H1 (cell line): ENCODE measurements at regions not wholly inside any gene's neighbourhood (a gene's known extent, or its start where the extent isn't known, plus 50 kb on each side); places are given as distances from the start of the nearest gene placed in this dataset.

Experiments used
- CTCF ChIA-PET: fragments of 300-600 bp; sonication (Branson Sonifier 250); formaldehyde crosslinking; loops from one replicate; lab custom pipeline; 2021; ENCODE audit not compliant: partially characterized antibody; lab: Charles Lee
- POLR2A ChIA-PET: fragments of 300-600 bp; sonication (Branson Sonifier 250); formaldehyde crosslinking; loops from one replicate; lab custom pipeline; 2021; ENCODE audit warnings: inconsistent platforms; ENCODE audit not compliant: partially characterized antibody; lab: Charles Lee
- DNase-seq, 2 experiments: peaks; one replicate each; pipeline versions ENCODE4 v3.0.0 to v3.0.0-alpha.2; 2010 to 2022; ENCODE audit warnings: low spot score in 2 of 2, low read depth in 1 of 2, mixed read lengths in 1 of 2
- FAIRE-seq: peaks from 2 replicates; lab custom pipeline; 2011; peaks lifted over from hg19 to GRCh38; lab: Jason Lieb, UNC
- H2AFZ ChIP-seq: 2 replicates; pipeline ENCODE4 v1.8.1; 2012; ENCODE audit warnings: low read length, inconsistent platforms
- H2AK5ac ChIP-seq: 2 replicates; pipeline ENCODE4 v1.6.1; 2013; ENCODE audit warnings: low read depth, low read length
- H2BK120ac ChIP-seq: replicated peaks from 2 replicates; pipeline ENCODE3; 2013; ENCODE audit warnings: low read depth, low read length, inconsistent platforms
- H2BK12ac ChIP-seq: 2 replicates; pipeline ENCODE4 v1.6.1; 2013; ENCODE audit warnings: low read depth, low read length
- H2BK15ac ChIP-seq: 2 replicates; pipeline ENCODE4 v1.6.1; 2013; ENCODE audit warnings: low read length
- H2BK20ac ChIP-seq: 2 replicates; pipeline ENCODE4 v1.6.1; 2013; ENCODE audit warnings: low read length
- H2BK5ac ChIP-seq: 2 replicates; pipeline ENCODE4 v1.6.1; 2013; ENCODE audit warnings: low read depth, low read length
- H3K14ac ChIP-seq: 2 replicates; pipeline ENCODE4 v1.6.1; 2013; ENCODE audit warnings: inconsistent platforms; ENCODE audit not compliant: insufficient read length
- H3K18ac ChIP-seq: 2 replicates; pipeline ENCODE4 v1.6.1; 2013; ENCODE audit warnings: low read length; ENCODE audit errors: extremely low read depth
- H3K23ac ChIP-seq: 2 replicates; pipeline ENCODE4 v1.6.1; 2013; ENCODE audit warnings: inconsistent platforms; ENCODE audit not compliant: insufficient read length
- H3K23me2 ChIP-seq: 2 replicates; pipeline ENCODE4 v1.6.1; 2013; ENCODE audit warnings: low read depth, low read length
- H3K27ac ChIP-seq: 2 replicates; pipeline ENCODE4 v1.6.1; 2011; ENCODE audit warnings: low read depth, low read length, inconsistent platforms
- H3K27me3 ChIP-seq, 4 experiments: replicated peaks in 1 of 4; 1 replicate in 1 of 4; 2 replicates in 3 of 4; pipeline versions ENCODE4 v1.6.1 to v1.8.1; 2011 to 2013; ENCODE audit warnings: low read length in 3 of 4, mild to moderate bottlenecking in 3 of 4, inconsistent platforms in 2 of 4, mixed read lengths in 2 of 4, moderate library complexity in 1 of 4; ENCODE audit not compliant: control insufficient read depth in 3 of 4, insufficient read depth in 3 of 4; ENCODE audit errors: extremely low read depth in 1 of 4
- H3K36me3 ChIP-seq, 4 experiments: 2 replicates each; pipeline versions ENCODE4 v1.6.1 to v1.8.1; 2011 to 2013; ENCODE audit warnings: mild to moderate bottlenecking in 4 of 4, low read length in 3 of 4, moderate library complexity in 2 of 4, control low read depth in 1 of 4, inconsistent platforms in 1 of 4; ENCODE audit not compliant: insufficient read depth in 4 of 4, control insufficient read depth in 2 of 4
- H3K4ac ChIP-seq: replicated peaks from 2 replicates; pipeline ENCODE3; 2013; ENCODE audit warnings: low read length, low read depth, mixed read lengths, inconsistent platforms; ENCODE audit not compliant: insufficient read length
- H3K4me1 ChIP-seq, 4 experiments: replicated peaks in 1 of 4; 1 replicate in 1 of 4; 2 replicates in 3 of 4; pipeline versions ENCODE4 v1.6.1 to v1.8.1; 2011 to 2013; ENCODE audit warnings: low read length in 3 of 4, inconsistent platforms in 2 of 4, mixed read lengths in 1 of 4; ENCODE audit not compliant: insufficient read depth in 4 of 4, control insufficient read depth in 3 of 4
- H3K4me2 ChIP-seq, 2 experiments: 2 replicates each; pipeline versions ENCODE4 v1.6.1 to v1.8.1; 2011 to 2013; ENCODE audit warnings: low read depth in 2 of 2, low read length in 2 of 2, control low read depth in 1 of 2, inconsistent platforms in 1 of 2, mild to moderate bottlenecking in 1 of 2; ENCODE audit not compliant: insufficient read depth in 1 of 2
- H3K4me3 ChIP-seq, 4 experiments: fragments of 200-600, 300-600 bp in 1 of 4; sonication (generic), shearing (Covaris generic), sonication (Bioruptor Twin) in 1 of 4; 2 replicates each; pipeline versions ENCODE4 v1.5.1 to v1.8.1; 2011 to 2016; ENCODE audit warnings: low read length in 4 of 4, low read depth in 3 of 4, control low read depth in 2 of 4, inconsistent platforms in 2 of 4, mild to moderate bottlenecking in 2 of 4, mixed read lengths in 1 of 4, moderate library complexity in 1 of 4; ENCODE audit not compliant: insufficient read depth in 2 of 4; ENCODE audit errors: extremely low read depth in 1 of 4
- H3K56ac ChIP-seq: replicated peaks from 2 replicates; pipeline ENCODE3; 2013; ENCODE audit warnings: low read depth, mild to moderate bottlenecking, mixed read lengths, low read length, inconsistent platforms; ENCODE audit not compliant: insufficient read length
- H3K79me1 ChIP-seq: 2 replicates; pipeline ENCODE4 v1.6.1; 2013; ENCODE audit warnings: low read depth, low read length, control low read depth
- H3K79me2 ChIP-seq, 2 experiments: 2 replicates each; pipeline versions ENCODE4 v1.6.1 to v1.8.1; 2012 to 2013; ENCODE audit warnings: low read length in 2 of 2, mild to moderate bottlenecking in 2 of 2, inconsistent platforms in 1 of 2; ENCODE audit not compliant: insufficient read depth in 2 of 2, control insufficient read depth in 1 of 2
- H3K9ac ChIP-seq, 4 experiments: replicated peaks in 1 of 4; 1 replicate in 1 of 4; 2 replicates in 3 of 4; pipeline versions ENCODE4 v1.6.1 to v1.8.1; 2011 to 2013; ENCODE audit warnings: low read depth in 3 of 4, low read length in 3 of 4, control low read depth in 2 of 4, mild to moderate bottlenecking in 2 of 4, moderate library complexity in 2 of 4, inconsistent platforms in 1 of 4; ENCODE audit errors: extremely low read depth in 1 of 4
- H3K9me3 ChIP-seq, 2 experiments: 2 replicates each; pipeline versions ENCODE4 v1.6.1 to v1.8.1; 2012 to 2013; ENCODE audit warnings: mild to moderate bottlenecking in 2 of 2, moderate library complexity in 2 of 2, control low read depth in 1 of 2, inconsistent platforms in 1 of 2, low read depth in 1 of 2, low read length in 1 of 2, mixed read lengths in 1 of 2; ENCODE audit not compliant: insufficient read depth in 2 of 2
- H4K20me1 ChIP-seq, 2 experiments: replicated peaks in 1 of 2; 2 replicates each; pipeline versions ENCODE3 to v1.8.1; 2011 to 2013; ENCODE audit warnings: inconsistent platforms in 2 of 2, low read length in 2 of 2, mild to moderate bottlenecking in 1 of 2; ENCODE audit not compliant: insufficient read depth in 2 of 2, control insufficient read depth in 1 of 2
- H4K5ac ChIP-seq: 2 replicates; pipeline ENCODE4 v1.6.1; 2013; ENCODE audit warnings: low read length, low read depth, mixed read lengths, inconsistent platforms; ENCODE audit not compliant: insufficient read length
- H4K8ac ChIP-seq: 2 replicates; pipeline ENCODE4 v1.8.0; 2013; ENCODE audit warnings: mild to moderate bottlenecking, moderate library complexity, low read length, inconsistent platforms; ENCODE audit not compliant: insufficient read depth; ENCODE audit errors: extremely low read depth
- H4K91ac ChIP-seq: replicated peaks from 2 replicates; pipeline ENCODE3; 2013; ENCODE audit warnings: low read length, mixed read lengths, inconsistent platforms; ENCODE audit not compliant: insufficient read length
- SAP30 ChIP-seq: fragments of 300-600 bp; sonication (generic); IDR thresholded peaks from 2 replicates; pipeline ENCODE4 v1.7.1; 2012; ENCODE audit warnings: low read length, moderate library complexity, mild to moderate bottlenecking, inconsistent platforms; ENCODE audit not compliant: insufficient read depth, insufficient replicate concordance
- YY1 ChIP-seq: IDR thresholded peaks from 2 replicates; pipeline ENCODE4 v1.6.1; 2011; ENCODE audit warnings: low read depth, mild to moderate bottlenecking, low read length
- WGBS, 2 experiments: shearing (Covaris generic) in 1 of 2; methylation state at CpG; one replicate each; pipeline versions ENCODE4 v1.1.6 to v1.1.7; 2013 to 2015; ENCODE audit warnings: low lambda C conversion rate in 2 of 2, mixed read lengths in 2 of 2, inconsistent platforms in 1 of 2, low coverage in 1 of 2, missing lambda C conversion rate in 1 of 2; ENCODE audit not compliant: insufficient replicate concordance in 2 of 2, insufficient coverage in 1 of 2, insufficient read length in 1 of 2; ENCODE audit errors: extremely low coverage in 1 of 2, missing lambda C conversion rate in 1 of 2; 5-methylcytosine and 5-hydroxymethylcytosine counted together

- DNase-seq (no peak), FAIRE-seq (no peak)
- WGBS, 2 experiments: 94% methylated on average over 2 of the region's 2 CpGs; no CpG with 5 or more reads in 1 of the 2 experiments
- Histone ChIP-seq H4K8ac (no peak overlapping the region), H2BK20ac (0 out of 2 replicates have a peak overlapping the region, but pooled peaks have one; percentile 8), H3K23me2 (no peaks in the 10 kb centered on the region), H3K4me2 (no peak overlapping the region), H2AK5ac (0 out of 2 replicates have a peak overlapping the region, but pooled peaks have one; percentile 24), H3K23ac (no peak overlapping the region), H3K79me1 (no peaks in the 10 kb centered on the region), H3K79me2 (no peaks in the 10 kb centered on the region), H2BK120ac (no peak overlapping the region), H3K14ac (no peak overlapping the region), H3K4ac (no peak overlapping the region), H3K9ac (no peak overlapping the region), H4K5ac (no peak overlapping the region), H3K18ac (no peak overlapping the region), H3K36me3 (no peaks in the 10 kb centered on the region; a peak in 2 of 8 replicates), H2BK15ac (no peak overlapping the region; the same call in 1 of the 2 replicates), H3K4me1 (peaks cover 0 to 10% (median 4%) of the 10 kb centered on the region in 4 experiments; a peak in 6 of 7 replicates), H4K20me1 (no peaks in the 10 kb centered on the region), H2BK12ac (peak overlapping the region; percentile 75), H4K91ac (no peak overlapping the region), H3K4me3 (no peak overlapping the region), H3K56ac (no peak overlapping the region), H2BK5ac (peak overlapping the region; percentile 58; the same call in 1 of the 2 replicates), H3K27me3 (no peaks in the 10 kb centered on the region), H2AFZ (no peak overlapping the region), H3K27ac (no peak overlapping the region), H3K9me3 (peaks cover 0 to 8% of the 10 kb centered on the region in 2 experiments; a peak in 2 of 4 replicates)
- ChIA-PET POLR2A (interaction anchor here (3.2 kb wide), 1 partner anchor 147 kb away, joined by 7 read pairs; no protein-coding TSS in a partner anchor), CTCF (interaction anchor here (0.7 kb wide), 1 partner anchor 13 kb away, joined by 3 read pairs; no protein-coding TSS in a partner anchor)
- TF ChIP-seq SAP30 (no peak), YY1 (no peak)
These were observed 149.4 kb downstream of the CD24 start for GRCh38 chr6:106825156-106825555.
